GM23248 (cell line): ENCODE measurements at regions not wholly inside any gene's neighbourhood (a gene's known extent, or its start where the extent isn't known, plus 50 kb on each side); places are given as distances from the start of the nearest gene placed in this dataset.
"Not testable (repeated sequence)": the region's sequence is repeated elsewhere in the genome, so short reads cannot be mapped to it uniquely, and the experiment has no call there.

ENCODE experiments used
- DNase-seq: peaks from one replicate; pipeline ENCODE4 v3.0.0-alpha.2; 2015
- H2AFZ ChIP-seq: fragments of 200-600 bp; sonication (generic); 2 replicates; pipeline ENCODE4 v1.6.1; 2016; ENCODE audit warnings: antibody characterized with exemption
- H3F3A ChIP-seq: fragments of 200-600 bp; sonication (generic); 2 replicates; pipeline ENCODE4 v1.6.1; 2016; ENCODE audit warnings: mild to moderate bottlenecking, antibody characterized with exemption, mixed run types; ENCODE audit not compliant: insufficient read depth
- H3K27ac ChIP-seq: fragments of 200-600 bp; sonication (generic); 2 replicates; pipeline ENCODE4 v1.5.1; 2016; ENCODE audit warnings: mild to moderate bottlenecking
- H3K27me3 ChIP-seq: fragments of 200-600 bp; sonication (generic); replicated peaks from 2 replicates; pipeline ENCODE4 v1.6.1; 2016; ENCODE audit warnings: mild to moderate bottlenecking; ENCODE audit not compliant: insufficient read depth
- H3K36me3 ChIP-seq: fragments of 200-600 bp; sonication (generic); 2 replicates; pipeline ENCODE4 v1.6.1; 2016; ENCODE audit warnings: low read depth, mild to moderate bottlenecking
- H3K4me1 ChIP-seq: fragments of 200-600 bp; sonication (generic); 2 replicates; pipeline ENCODE4 v1.6.1; 2016; ENCODE audit warnings: mild to moderate bottlenecking; ENCODE audit not compliant: insufficient read depth
- H3K4me2 ChIP-seq: fragments of 200-600 bp; sonication (generic); one replicate; pipeline ENCODE4 v1.6.1; 2016; ENCODE audit warnings: mild to moderate bottlenecking; ENCODE audit not compliant: unreplicated experiment
- H3K4me3 ChIP-seq: fragments of 200-600 bp; sonication (generic); 2 replicates; pipeline ENCODE4 v1.5.1; 2016; ENCODE audit warnings: mild to moderate bottlenecking
- H3K79me2 ChIP-seq: fragments of 200-600 bp; sonication (generic); 2 replicates; pipeline ENCODE4 v1.6.1; 2016; ENCODE audit warnings: mild to moderate bottlenecking; ENCODE audit not compliant: insufficient read depth
- H3K9ac ChIP-seq: fragments of 200-600 bp; sonication (generic); 2 replicates; pipeline ENCODE4 v1.6.1; 2016; ENCODE audit warnings: mild to moderate bottlenecking
- H3K9me2 ChIP-seq: fragments of 200-600 bp; sonication (generic); 2 replicates; pipeline ENCODE4 v1.6.1; 2016; ENCODE audit warnings: mixed run types, mild to moderate bottlenecking, moderate library complexity; ENCODE audit not compliant: insufficient read depth
- H3K9me3 ChIP-seq: fragments of 200-600 bp; sonication (generic); one replicate; pipeline ENCODE4 v1.6.1; 2017; ENCODE audit warnings: low read depth
- H4K20me1 ChIP-seq: fragments of 200-600 bp; sonication (generic); 2 replicates; pipeline ENCODE4 v1.6.0; 2016; ENCODE audit not compliant: insufficient read depth
- EZH2 ChIP-seq: fragments of 200-600 bp; sonication (generic); IDR thresholded peaks from 2 replicates; pipeline ENCODE4 v1.6.1; 2018; ENCODE audit warnings: antibody characterized with exemption, mild to moderate bottlenecking; ENCODE audit not compliant: insufficient read depth, poor library complexity, severe bottlenecking
- EZH2phosphoT487 ChIP-seq: fragments of 200-600 bp; sonication (generic); IDR thresholded peaks from 2 replicates; pipeline ENCODE4 v1.6.1; 2018; ENCODE audit warnings: antibody characterized with exemption, moderate library complexity, mild to moderate bottlenecking, low read depth; ENCODE audit not compliant: insufficient read depth
- WGBS, 2 experiments: methylation state at CpG; one replicate each; pipeline ENCODE4 v1.1.6; 2015 to 2017; ENCODE audit warnings: low lambda C conversion rate in 2 of 2, low coverage in 1 of 2; ENCODE audit errors: missing lambda C conversion rate in 2 of 2; 5-methylcytosine and 5-hydroxymethylcytosine counted together
- in situ Hi-C: fragments of 300-500 bp; cut with MboI; formaldehyde crosslinking; loops from 2 replicates; pipeline ENCODE4 v1.15.0; 2020

- in situ Hi-C loops: no loop called here
- DNase-seq: no peak
- Histone ChIP-seq H3K36me3 (no peaks in the 10 kb centered on the region), H2AFZ (no peak overlapping the region), H3K9me3 (no peaks in the 10 kb centered on the region), H3K27ac (no peak overlapping the region), H4K20me1 (no peaks in the 10 kb centered on the region), H3K9me2 (no peaks in the 10 kb centered on the region), H3K4me3 (no peak overlapping the region), H3K79me2 (no peaks in the 10 kb centered on the region), H3K9ac (no peak overlapping the region), H3K4me2 (no peak overlapping the region), H3F3A (peaks cover 4% of the 10 kb centered on the region), H3K4me1 (peaks cover 4% of the 10 kb centered on the region), H3K27me3 (no peaks in the 10 kb centered on the region)
- WGBS, 2 experiments: 29 to 30% methylated on average over 2 of the region's 2 CpGs
- no peak for TF ChIP-seq EZH2
- no peak for TF ChIP-seq EZH2phosphoT487
Measured at GRCh38 chr2:67579216-67579615, 182.1 kb downstream of the ETAA1 start.

- H2AFZ ChIP-seq: no peak overlapping the region
- H3K4me3 ChIP-seq: no peak overlapping the region
- in situ Hi-C loops: no loop called here
- H3K9ac ChIP-seq: no peak overlapping the region
- no peaks in the 10 kb centered on the region for H4K20me1 ChIP-seq
- no peaks in the 10 kb centered on the region for H3K4me1 ChIP-seq
- WGBS, 2 experiments: 61 to 73% methylated on average over 1 of the region's 1 CpG
- H3K27me3 ChIP-seq: no peaks in the 10 kb centered on the region
- H3K79me2 ChIP-seq: no peaks in the 10 kb centered on the region
- H3K4me2 ChIP-seq: no peak overlapping the region
- no peak for TF ChIP-seq EZH2
- TF ChIP-seq EZH2phosphoT487: no peak
- H3K36me3 ChIP-seq: no peaks in the 10 kb centered on the region
- H3K9me2 ChIP-seq: no peaks in the 10 kb centered on the region
- no peak overlapping the region for H3K27ac ChIP-seq
- H3F3A ChIP-seq: no peaks in the 10 kb centered on the region
- no peaks in the 10 kb centered on the region for H3K9me3 ChIP-seq
- DNase-seq: no peak
Measured at GRCh38 chr2:67579806-67580205, 182.7 kb downstream of the ETAA1 start.

DNA sequence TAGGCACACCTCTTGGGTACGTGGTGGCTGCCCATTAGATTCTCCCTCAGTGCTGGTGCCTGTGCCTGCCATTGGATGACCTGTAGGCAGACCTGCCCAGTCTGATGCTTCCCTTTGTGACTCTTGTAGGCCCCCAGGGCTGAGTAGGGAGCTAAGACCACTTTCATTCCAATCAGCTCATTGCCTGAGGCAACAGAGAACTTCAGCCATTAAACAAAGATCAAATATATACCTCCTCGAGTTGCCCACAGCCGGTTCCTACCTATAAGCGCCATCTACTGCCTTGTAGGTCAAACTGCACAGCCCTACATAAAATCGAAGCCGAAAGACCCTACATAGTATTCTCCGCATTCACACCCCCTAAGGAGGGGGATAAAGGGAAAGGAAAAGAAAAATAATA, 184.6 kb downstream of the ETAA1 start:
- no peak for TF ChIP-seq EZH2
- TF ChIP-seq EZH2phosphoT487: no peak

GRCh38 chr2:67583185-67583584, 186.1 kb downstream of the ETAA1 start:
- Histone ChIP-seq H3K79me2 (no peaks in the 10 kb centered on the region), H2AFZ (no peak overlapping the region), H3K36me3 (no peaks in the 10 kb centered on the region), H3K27me3 (no peaks in the 10 kb centered on the region), H3K9me2 (no peaks in the 10 kb centered on the region), H3K4me1 (no peaks in the 10 kb centered on the region), H3K9me3 (no peaks in the 10 kb centered on the region), H3K4me2 (no peak overlapping the region), H3K4me3 (no peak overlapping the region), H3K27ac (no peak overlapping the region), H3F3A (no peaks in the 10 kb centered on the region), H3K9ac (no peak overlapping the region), H4K20me1 (no peaks in the 10 kb centered on the region)
- 73 to 82% methylated on average over 2 of the region's 2 CpGs for WGBS, 2 experiments
- DNase-seq: no peak
- TF ChIP-seq EZH2phosphoT487 (no peak), EZH2 (no peak)
- in situ Hi-C loops: no loop called here

More for the DNA sequence above, 184.6 kb downstream of the ETAA1 start:
- Histone ChIP-seq H3K36me3 (no peaks in the 10 kb centered on the region), H3K27me3 (no peaks in the 10 kb centered on the region), H3K9me2 (no peaks in the 10 kb centered on the region), H3F3A (no peaks in the 10 kb centered on the region), H3K4me1 (no peaks in the 10 kb centered on the region), H3K79me2 (no peaks in the 10 kb centered on the region), H3K9me3 (no peaks in the 10 kb centered on the region), H3K4me2 (no peak overlapping the region), H3K4me3 (no peak overlapping the region), H3K9ac (no peak overlapping the region), H3K27ac (no peak overlapping the region), H2AFZ (no peak overlapping the region), H4K20me1 (no peaks in the 10 kb centered on the region)
- 73 to 76% methylated on average over 7 of the region's 7 CpGs for WGBS, 2 experiments
- no peak for DNase-seq
- in situ Hi-C loops: no loop called here

- H3K4me1 ChIP-seq: no peaks in the 10 kb centered on the region
- DNase-seq: peak; percentile 45
- no peak overlapping the region for H3K4me3 ChIP-seq
- no peaks in the 10 kb centered on the region for H3K27me3 ChIP-seq
- no peaks in the 10 kb centered on the region for H3K36me3 ChIP-seq
- H3K9ac ChIP-seq: no peak overlapping the region
- no peak overlapping the region for H3K27ac ChIP-seq
- TF ChIP-seq EZH2phosphoT487 (no peak), EZH2 (no peak)
- in situ Hi-C loops: no loop called here
- no peaks in the 10 kb centered on the region for H4K20me1 ChIP-seq
- H2AFZ ChIP-seq: no peak overlapping the region
- no peaks in the 10 kb centered on the region for H3F3A ChIP-seq
- H3K79me2 ChIP-seq: no peaks in the 10 kb centered on the region
- no peaks in the 10 kb centered on the region for H3K9me3 ChIP-seq
- H3K9me2 ChIP-seq: no peaks in the 10 kb centered on the region
- H3K4me2 ChIP-seq: no peak overlapping the region
Measured at GRCh38 chr2:67585400-67585799, 188.3 kb downstream of the ETAA1 start.

- DNase-seq, H3K4me2 ChIP-seq, H3K4me3 ChIP-seq, in situ Hi-C loops, H2AFZ ChIP-seq, H3K27me3 ChIP-seq, H4K20me1 ChIP-seq, H3K9ac ChIP-seq, H3F3A ChIP-seq, H3K27ac ChIP-seq, H3K4me1 ChIP-seq, H3K36me3 ChIP-seq, H3K79me2 ChIP-seq, H3K9me3 ChIP-seq, H3K9me2 ChIP-seq: not testable (repeated sequence)
- WGBS, 2 experiments: 59 to 60% methylated on average over 6 of the region's 6 CpGs
Measured at GRCh38 chr2:67589121-67589520, 192.0 kb downstream of the ETAA1 start.

- H4K20me1 ChIP-seq, in situ Hi-C loops, H3K4me2 ChIP-seq, H3K27me3 ChIP-seq, H3K9ac ChIP-seq, H3K9me2 ChIP-seq, H3K9me3 ChIP-seq, DNase-seq, H3K36me3 ChIP-seq, H3K79me2 ChIP-seq, H2AFZ ChIP-seq, H3K27ac ChIP-seq, H3K4me3 ChIP-seq, H3K4me1 ChIP-seq: not testable (repeated sequence)
- H3F3A ChIP-seq: peaks cover 12% of the 10 kb centered on the region
Measured at GRCh38 chr2:67594522-67594921, 197.4 kb downstream of the ETAA1 start.
